ENCODE measurements at regions not wholly inside any gene's neighbourhood (a gene's known extent, or its start where the extent isn't known, plus 50 kb on each side); places are given as distances from the start of the nearest gene placed in this dataset.
"Not testable (repeated sequence)": the region's sequence is repeated elsewhere in the genome, so short reads cannot be mapped to it uniquely, and the experiment has no call there.

DNA sequence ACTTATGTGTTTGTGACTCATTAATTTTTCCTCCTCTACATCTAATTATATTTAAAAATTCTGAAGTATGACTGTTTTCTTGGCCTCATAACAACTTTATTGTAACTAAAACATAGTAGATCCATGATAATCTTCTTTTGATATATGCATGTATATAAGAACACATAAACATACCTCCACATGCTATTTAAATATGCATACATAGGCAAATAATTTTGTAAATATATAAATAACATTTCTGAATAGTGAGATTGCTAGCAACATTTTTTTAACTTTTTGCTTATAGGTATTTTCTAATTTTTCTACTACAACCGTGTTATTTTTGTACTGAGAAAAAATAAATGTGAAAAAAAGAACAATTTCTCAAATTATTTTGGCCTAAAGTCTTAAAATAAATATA, 627.6 kb downstream of the HTR1B start:
- DNase-seq (ENCODE audit: insufficient read length, low spot score), result no peak
- FAIRE-seq, result no peak
- no peak for TF ChIP-seq TAF1 (IDR thresholded peaks at IDR 0.05; ENCODE audit: low read depth, low read length)
- TF ChIP-seq SPI1 (IDR thresholded peaks at IDR 0.05; ENCODE audit: low read depth, low read length), result no peak
- no peak for TF ChIP-seq PAX5 (IDR thresholded peaks at IDR 0.05; ENCODE audit: insufficient read depth, low read length, severe bottlenecking)
- TF ChIP-seq POU2F2 (IDR thresholded peaks at IDR 0.05; ENCODE audit: low read depth, low read length), result no peak

GRCh38 chr6:76835293-76835692, 628.0 kb downstream of the HTR1B start:
- TF ChIP-seq POU2F2 (IDR thresholded peaks at IDR 0.05; ENCODE audit: low read depth, low read length) (no peak), TAF1 (IDR thresholded peaks at IDR 0.05; ENCODE audit: low read depth, low read length) (no peak), POLR2AphosphoS5 (IDR thresholded peaks at IDR 0.05; ENCODE audit: low read depth, low read length) (no peak), SPI1 (IDR thresholded peaks at IDR 0.05; ENCODE audit: low read depth, low read length) (no peak), POLR2A (IDR thresholded peaks at IDR 0.05; ENCODE audit: low read depth, low read length) (no peak), PAX5 (IDR thresholded peaks at IDR 0.05; ENCODE audit: insufficient read depth, low read length, severe bottlenecking) (no peak)
- DNase-seq (ENCODE audit: insufficient read length, low spot score), result no peak
- no peak for FAIRE-seq

GRCh38 chr6:76834399-76834798, 628.9 kb downstream of the HTR1B start:
- DNase-seq (ENCODE audit: insufficient read length, low spot score) (no peak), FAIRE-seq (no peak)
- TF ChIP-seq SPI1 (IDR thresholded peaks at IDR 0.05; ENCODE audit: low read depth, low read length), result no peak
- no peak for TF ChIP-seq PAX5 (IDR thresholded peaks at IDR 0.05; ENCODE audit: insufficient read depth, low read length, severe bottlenecking)
- no peak for TF ChIP-seq POLR2AphosphoS5 (IDR thresholded peaks at IDR 0.05; ENCODE audit: low read depth, low read length)
- TF ChIP-seq POLR2A (IDR thresholded peaks at IDR 0.05; ENCODE audit: low read depth, low read length), result no peak
- TF ChIP-seq TAF1 (IDR thresholded peaks at IDR 0.05; ENCODE audit: low read depth, low read length), result no peak
- TF ChIP-seq POU2F2 (IDR thresholded peaks at IDR 0.05; ENCODE audit: low read depth, low read length), result no peak

- FAIRE-seq (no peak), DNase-seq (ENCODE audit: insufficient read length, low spot score) (no peak)
- no peak for TF ChIP-seq POLR2AphosphoS5 (IDR thresholded peaks at IDR 0.05; ENCODE audit: low read depth, low read length)
Measured at GRCh38 chr6:76831299-76831698, 632.0 kb downstream of the HTR1B start.

DNA sequence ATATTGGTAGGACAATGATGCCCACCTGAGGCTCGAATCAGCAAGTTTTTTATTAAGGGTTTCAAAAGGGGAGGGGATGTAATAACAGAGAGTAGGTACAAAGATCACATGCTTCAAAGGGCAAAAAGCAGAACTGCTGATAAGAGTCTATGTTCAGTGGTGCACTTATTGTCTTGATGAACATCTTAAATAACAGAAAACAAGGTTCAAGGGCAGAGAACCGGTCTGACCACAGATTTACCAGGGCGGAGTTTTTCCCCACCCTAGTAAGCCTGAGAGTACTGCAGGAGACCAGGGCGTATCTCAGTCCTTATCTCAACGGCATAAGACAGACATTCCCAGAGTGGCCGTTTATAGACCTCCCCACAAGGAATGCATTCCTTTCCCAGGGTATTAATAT, 639.7 kb downstream of the HTR1B start:
- not testable (repeated sequence) for FAIRE-seq; DNase-seq (ENCODE audit: insufficient read length, low spot score)

DNA sequence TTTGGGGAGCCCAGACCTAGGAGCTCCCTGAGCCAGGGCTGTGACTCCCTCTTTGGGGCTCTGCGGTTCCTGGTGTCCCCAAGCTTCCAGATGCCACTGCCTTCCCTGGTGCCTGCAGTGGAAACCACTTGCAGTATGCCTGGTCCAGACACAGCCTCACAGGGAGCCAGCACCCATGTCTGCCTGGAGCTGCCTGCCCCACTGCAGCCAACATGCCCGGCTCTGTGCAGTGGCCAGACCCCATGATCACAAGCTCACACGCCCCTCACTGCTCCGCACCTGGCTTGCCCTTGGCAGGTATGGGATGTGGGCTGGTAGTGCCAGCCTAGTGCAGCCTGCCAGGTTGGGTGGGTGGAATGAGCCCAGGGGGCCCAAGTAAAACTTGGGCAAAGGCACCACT, 644.8 kb downstream of the HTR1B start:
- DNase-seq (ENCODE audit: insufficient read length, low spot score), result no peak
- TF ChIP-seq POU2F2 (IDR thresholded peaks at IDR 0.05; ENCODE audit: low read depth, low read length) (no peak), PAX5 (IDR thresholded peaks at IDR 0.05; ENCODE audit: insufficient read depth, low read length, severe bottlenecking) (no peak), POLR2A (IDR thresholded peaks at IDR 0.05; ENCODE audit: low read depth, low read length) (no peak), SPI1 (IDR thresholded peaks at IDR 0.05; ENCODE audit: low read depth, low read length) (no peak), TAF1 (IDR thresholded peaks at IDR 0.05; ENCODE audit: low read depth, low read length) (no peak), POLR2AphosphoS5 (IDR thresholded peaks at IDR 0.05; ENCODE audit: low read depth, low read length) (no peak)
- FAIRE-seq, result no peak

GRCh38 chr6:76817429-76817828, 645.9 kb downstream of the HTR1B start:
- FAIRE-seq, result no peak

GRCh38 chr6:76814496-76815458, 648.5 kb downstream of the HTR1B start:
- FAIRE-seq (no peak), DNase-seq (ENCODE audit: insufficient read length, low spot score) (no peak)
- TF ChIP-seq SPI1 (IDR thresholded peaks at IDR 0.05; ENCODE audit: low read depth, low read length) (no peak), TAF1 (IDR thresholded peaks at IDR 0.05; ENCODE audit: low read depth, low read length) (no peak), POLR2A (IDR thresholded peaks at IDR 0.05; ENCODE audit: low read depth, low read length) (no peak), POU2F2 (IDR thresholded peaks at IDR 0.05; ENCODE audit: low read depth, low read length) (no peak), POLR2AphosphoS5 (IDR thresholded peaks at IDR 0.05; ENCODE audit: low read depth, low read length) (no peak), PAX5 (IDR thresholded peaks at IDR 0.05; ENCODE audit: insufficient read depth, low read length, severe bottlenecking) (no peak)

More at GRCh38 chr6:76817429-76817828, 645.9 kb downstream of the HTR1B start:
- DNase-seq (ENCODE audit: insufficient read length, low spot score), result no peak
- TF ChIP-seq POLR2A (IDR thresholded peaks at IDR 0.05; ENCODE audit: low read depth, low read length), result no peak
- TF ChIP-seq SPI1 (IDR thresholded peaks at IDR 0.05; ENCODE audit: low read depth, low read length), result no peak
- TF ChIP-seq PAX5 (IDR thresholded peaks at IDR 0.05; ENCODE audit: insufficient read depth, low read length, severe bottlenecking), result no peak
- no peak for TF ChIP-seq TAF1 (IDR thresholded peaks at IDR 0.05; ENCODE audit: low read depth, low read length)
- no peak for TF ChIP-seq POLR2AphosphoS5 (IDR thresholded peaks at IDR 0.05; ENCODE audit: low read depth, low read length)

GRCh38 chr6:76810286-76810685, 653.0 kb downstream of the HTR1B start:
- no peak for FAIRE-seq

DNA sequence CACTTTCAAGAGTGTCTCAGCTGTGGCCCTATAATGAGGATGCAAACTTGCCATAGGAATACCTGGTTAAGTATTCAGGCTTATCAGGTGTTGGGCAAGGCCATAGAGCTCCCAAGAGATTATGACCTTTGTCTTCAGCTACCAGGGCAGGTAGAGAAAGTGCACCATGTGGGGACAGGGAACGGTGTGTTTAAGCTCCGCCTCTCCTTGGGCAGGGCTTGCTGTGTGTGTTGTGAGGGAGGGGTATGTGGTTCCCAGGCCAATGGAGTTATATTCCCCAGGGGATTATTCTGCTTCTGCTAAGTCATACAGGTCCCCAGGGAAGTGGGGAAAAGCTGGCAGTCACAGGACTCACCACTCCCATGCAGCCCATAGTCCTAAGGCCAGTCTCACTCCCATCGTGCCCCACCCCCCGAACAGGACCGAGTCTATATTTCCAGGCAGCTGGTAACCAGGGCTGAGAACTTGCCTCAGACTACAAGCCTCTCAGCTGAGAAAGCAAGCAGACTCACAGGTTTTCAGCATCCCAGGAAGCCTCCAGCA, 660.2 kb downstream of the HTR1B start:
- FAIRE-seq (no peak), DNase-seq (ENCODE audit: insufficient read length, low spot score) (no peak)
- no peak for TF ChIP-seq POLR2AphosphoS5 (IDR thresholded peaks at IDR 0.05; ENCODE audit: low read depth, low read length)
- no peak for TF ChIP-seq PAX5 (IDR thresholded peaks at IDR 0.05; ENCODE audit: insufficient read depth, low read length, severe bottlenecking)
- no peak for TF ChIP-seq SPI1 (IDR thresholded peaks at IDR 0.05; ENCODE audit: low read depth, low read length)
- no peak for TF ChIP-seq POLR2A (IDR thresholded peaks at IDR 0.05; ENCODE audit: low read depth, low read length)
- TF ChIP-seq TAF1 (IDR thresholded peaks at IDR 0.05; ENCODE audit: low read depth, low read length), result no peak
- no peak for TF ChIP-seq POU2F2 (IDR thresholded peaks at IDR 0.05; ENCODE audit: low read depth, low read length)

More at GRCh38 chr6:76810286-76810685, 653.0 kb downstream of the HTR1B start:
- TF ChIP-seq POLR2AphosphoS5 (IDR thresholded peaks at IDR 0.05; ENCODE audit: low read depth, low read length) (no peak), POLR2A (IDR thresholded peaks at IDR 0.05; ENCODE audit: low read depth, low read length) (no peak), TAF1 (IDR thresholded peaks at IDR 0.05; ENCODE audit: low read depth, low read length) (no peak), SPI1 (IDR thresholded peaks at IDR 0.05; ENCODE audit: low read depth, low read length) (no peak), POU2F2 (IDR thresholded peaks at IDR 0.05; ENCODE audit: low read depth, low read length) (no peak), PAX5 (IDR thresholded peaks at IDR 0.05; ENCODE audit: insufficient read depth, low read length, severe bottlenecking) (no peak)
- no peak for DNase-seq (ENCODE audit: insufficient read length, low spot score)

Measured in GM12891 (cell line).